Panc1 (cell line): ENCODE measurements at regions not wholly inside any gene's neighbourhood (a gene's known extent, or its start where the extent isn't known, plus 50 kb on each side); places are given as distances from the start of the nearest gene placed in this dataset.

Source experiments
- ATAC-seq: fragments of 200-7000 bp; cut with Tn5 transposase; 2 replicates; pipeline ENCODE4 v1.9.1; 2020; ENCODE audit warnings: mild to moderate bottlenecking, moderate library complexity
- BruUV-seq: library from RNA; stranded (reverse); fragments of 400-500 nt; replicated peaks from 2 replicates; lab custom pipeline; 2021; lab: Mats Ljungman, UMichigan
- CTCF ChIA-PET: fragments of 300-600 bp; sonication (Branson Sonifier 250); formaldehyde crosslinking; loops from one replicate; lab custom pipeline; 2022; ENCODE audit warnings: antibody characterized with exemption; lab: Charles Lee
- POLR2A ChIA-PET: fragments of 300-600 bp; sonication (Branson Sonifier 250); formaldehyde crosslinking; loops from one replicate; lab custom pipeline; 2022; ENCODE audit warnings: antibody characterized with exemption; lab: Charles Lee
- DNase-seq: peaks from one replicate; pipeline ENCODE4 v3.0.0-alpha.2; 2010; ENCODE audit warnings: low read depth, low spot score
- H3K27ac ChIP-seq: 2 replicates; pipeline ENCODE4 v1.5.1; 2011; ENCODE audit warnings: mild to moderate bottlenecking, low read length, inconsistent platforms
- H3K27me3 ChIP-seq: fragments of 200-500 bp; sonication (Bioruptor generic); 2 replicates; pipeline ENCODE4 v1.6.0; 2014; ENCODE audit warnings: low read length, inconsistent platforms; ENCODE audit not compliant: control insufficient read depth, insufficient read depth
- H3K36me3 ChIP-seq: fragments of 200-500 bp; sonication (Bioruptor generic); 2 replicates; pipeline ENCODE4 v1.5.1; 2014; ENCODE audit warnings: inconsistent platforms, mild to moderate bottlenecking, low read length, moderate library complexity; ENCODE audit not compliant: control insufficient read depth, insufficient read depth
- H3K4me1 ChIP-seq: 2 replicates; pipeline ENCODE4 v1.5.1; 2011; ENCODE audit warnings: inconsistent platforms, mild to moderate bottlenecking, low read length, moderate library complexity; ENCODE audit not compliant: control insufficient read depth, insufficient read depth
- H3K4me3 ChIP-seq, 2 experiments: 2 replicates each; pipeline ENCODE4 v1.5.1; 2011 to 2012; ENCODE audit warnings: low read depth in 2 of 2, low read length in 2 of 2, mild to moderate bottlenecking in 2 of 2, inconsistent platforms in 1 of 2, moderate library complexity in 1 of 2
- H3K9me3 ChIP-seq: fragments of 200-500 bp; sonication (Bioruptor generic); 2 replicates; pipeline ENCODE4 v1.5.1; 2014; ENCODE audit warnings: low read depth, mild to moderate bottlenecking, inconsistent platforms, low read length, moderate library complexity; ENCODE audit not compliant: control insufficient read depth, insufficient read depth
- CTCF ChIP-seq: fragments of 450-650 bp; IDR thresholded peaks from 2 replicates; pipeline ENCODE4 v1.5.1; 2017; ENCODE audit warnings: mild to moderate bottlenecking
- POLR2AphosphoS5 ChIP-seq: IDR thresholded peaks from 2 replicates; pipeline ENCODE4 v1.6.1; 2012; ENCODE audit warnings: mild to moderate bottlenecking, low read depth, low read length, moderate library complexity
- SIN3A ChIP-seq: IDR thresholded peaks from 2 replicates; pipeline ENCODE4 v1.6.1; 2012; ENCODE audit warnings: low read depth, mild to moderate bottlenecking, low read length, moderate library complexity, borderline replicate concordance; ENCODE audit not compliant: insufficient read depth
- TCF7L2 ChIP-seq: IDR thresholded peaks from 2 replicates; pipeline ENCODE4 v1.6.1; 2011; ENCODE audit warnings: mild to moderate bottlenecking, low read depth, low read length, inconsistent platforms
- in situ Hi-C: cut with HindIII; loops from 2 replicates; pipeline ENCODE4 v1.10.0; 2016; ENCODE audit warnings: low sequenced_read_pairs, low pct_unique_long_range_greater_than_20kb
- intact Hi-C: fragments of 100-400 bp; cut with micrococcal nuclease; formaldehyde crosslinking; loops from one replicate; pipeline ENCODE4 v1.10.0; 2022; ENCODE audit not compliant: unreplicated experiment
- TF ChIP-seq, protein P1 (sequence below), 2 experiments: IDR thresholded peaks; 2 replicates each; pipeline ENCODE4 v1.6.1; 2011 to 2012; ENCODE audit warnings: low read depth in 2 of 2, control low read depth in 1 of 2, low read length in 1 of 2, mild to moderate bottlenecking in 1 of 2, moderate library complexity in 1 of 2; ENCODE audit not compliant: insufficient read depth in 1 of 2

DNA sequence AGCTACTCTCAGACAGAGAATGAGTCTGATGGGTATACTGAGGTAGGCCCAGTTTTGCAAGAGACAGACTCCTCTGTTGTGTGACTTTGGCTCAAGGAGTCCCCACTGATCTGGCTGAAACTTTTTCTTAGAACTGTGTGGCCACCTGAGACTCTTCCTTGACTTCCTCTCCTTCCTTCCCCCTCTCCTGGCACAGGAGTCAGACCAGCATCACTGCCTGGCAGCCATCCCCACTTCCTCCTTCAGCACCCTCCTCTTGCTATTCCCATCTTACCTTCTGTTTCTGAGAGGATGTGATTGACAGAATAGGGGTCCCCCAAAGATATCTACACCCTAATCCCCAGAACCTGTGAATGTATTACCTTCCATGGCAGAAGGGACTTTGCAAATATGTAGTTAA, 351.1 kb downstream of the MN1 start:
- in situ Hi-C loops = no loop called here
- Histone ChIP-seq H3K27ac (no peak overlapping the region), H3K27me3 (no peaks in the 10 kb centered on the region), H3K36me3 (no peaks in the 10 kb centered on the region), H3K9me3 (no peaks in the 10 kb centered on the region), H3K4me3 (no peak overlapping the region), H3K4me1 (no peaks in the 10 kb centered on the region)
- BruUV-seq = no TSS peak
- ChIA-PET CTCF (no interaction called here), POLR2A (no interaction called here)
- TF ChIP-seq CTCF (no peak), SIN3A (no peak), POLR2AphosphoS5 (no peak), TCF7L2 (no peak)
- TF ChIP-seq, protein P1, sequence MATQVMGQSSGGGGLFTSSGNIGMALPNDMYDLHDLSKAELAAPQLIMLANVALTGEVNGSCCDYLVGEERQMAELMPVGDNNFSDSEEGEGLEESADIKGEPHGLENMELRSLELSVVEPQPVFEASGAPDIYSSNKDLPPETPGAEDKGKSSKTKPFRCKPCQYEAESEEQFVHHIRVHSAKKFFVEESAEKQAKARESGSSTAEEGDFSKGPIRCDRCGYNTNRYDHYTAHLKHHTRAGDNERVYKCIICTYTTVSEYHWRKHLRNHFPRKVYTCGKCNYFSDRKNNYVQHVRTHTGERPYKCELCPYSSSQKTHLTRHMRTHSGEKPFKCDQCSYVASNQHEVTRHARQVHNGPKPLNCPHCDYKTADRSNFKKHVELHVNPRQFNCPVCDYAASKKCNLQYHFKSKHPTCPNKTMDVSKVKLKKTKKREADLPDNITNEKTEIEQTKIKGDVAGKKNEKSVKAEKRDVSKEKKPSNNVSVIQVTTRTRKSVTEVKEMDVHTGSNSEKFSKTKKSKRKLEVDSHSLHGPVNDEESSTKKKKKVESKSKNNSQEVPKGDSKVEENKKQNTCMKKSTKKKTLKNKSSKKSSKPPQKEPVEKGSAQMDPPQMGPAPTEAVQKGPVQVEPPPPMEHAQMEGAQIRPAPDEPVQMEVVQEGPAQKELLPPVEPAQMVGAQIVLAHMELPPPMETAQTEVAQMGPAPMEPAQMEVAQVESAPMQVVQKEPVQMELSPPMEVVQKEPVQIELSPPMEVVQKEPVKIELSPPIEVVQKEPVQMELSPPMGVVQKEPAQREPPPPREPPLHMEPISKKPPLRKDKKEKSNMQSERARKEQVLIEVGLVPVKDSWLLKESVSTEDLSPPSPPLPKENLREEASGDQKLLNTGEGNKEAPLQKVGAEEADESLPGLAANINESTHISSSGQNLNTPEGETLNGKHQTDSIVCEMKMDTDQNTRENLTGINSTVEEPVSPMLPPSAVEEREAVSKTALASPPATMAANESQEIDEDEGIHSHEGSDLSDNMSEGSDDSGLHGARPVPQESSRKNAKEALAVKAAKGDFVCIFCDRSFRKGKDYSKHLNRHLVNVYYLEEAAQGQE (IDR thresholded peaks at IDR 0.05; ENCODE audit: insufficient read depth in 1 of 2, low read depth in 2 of 2, low read length in 1 of 2) = no peak
- intact Hi-C loops = no loop called here
- ATAC-seq (no peak), DNase-seq (no peak)

DNA sequence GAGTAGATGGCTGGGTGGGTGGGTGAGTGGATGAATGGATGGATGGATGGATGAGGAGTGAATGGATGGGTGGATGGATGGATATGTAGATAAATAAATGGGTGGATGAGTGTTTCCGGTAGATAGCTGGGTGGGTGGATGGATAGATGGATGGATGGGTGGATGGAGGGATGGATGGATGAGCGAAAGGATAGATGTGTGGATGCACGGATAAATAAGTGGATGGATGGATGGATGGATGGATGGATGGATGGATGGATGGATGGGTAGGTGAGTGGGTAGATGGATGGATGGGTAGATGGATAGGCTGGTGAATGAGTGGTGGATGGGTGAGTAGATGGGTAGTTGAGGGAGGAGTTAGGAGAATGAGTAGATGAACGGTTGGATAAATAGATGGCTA, 349.3 kb downstream of the MN1 start:
- Histone ChIP-seq H3K27me3 (no peaks in the 10 kb centered on the region), H3K9me3 (no peaks in the 10 kb centered on the region), H3K27ac (no peak overlapping the region), H3K4me3 (no peak overlapping the region), H3K4me1 (no peaks in the 10 kb centered on the region), H3K36me3 (no peaks in the 10 kb centered on the region)
- CTCF ChIA-PET = no interaction called here
- POLR2A ChIA-PET = no interaction called here
- TF ChIP-seq, protein P1 (IDR thresholded peaks at IDR 0.05; ENCODE audit: insufficient read depth in 1 of 2, low read depth in 2 of 2, low read length in 1 of 2) = no peak
- TF ChIP-seq TCF7L2 (no peak), POLR2AphosphoS5 (no peak), SIN3A (no peak), CTCF (no peak)
- in situ Hi-C loops (no loop called here), intact Hi-C loops (no loop called here)
- no TSS peak for BruUV-seq
- ATAC-seq = no peak
- DNase-seq = no peak
